HFFc6 (cell line): ENCODE measurements at regions not wholly inside any gene's neighbourhood (a gene's known extent, or its start where the extent isn't known, plus 50 kb on each side); places are given as distances from the start of the nearest gene placed in this dataset.

Source experiments
- DNase-seq: peaks from one replicate; pipeline ENCODE4 v3.0.0-alpha.2; 2018
- H3K27ac Mint-ChIP-seq: 2 replicates; pipeline ENCODE4 v1.8.0; 2020; ENCODE audit warnings: mild to moderate bottlenecking, mixed read lengths
- H3K27me3 Mint-ChIP-seq: 2 replicates; pipeline ENCODE4 v1.8.0; 2021; ENCODE audit warnings: mild to moderate bottlenecking, moderate library complexity, mixed read lengths; ENCODE audit not compliant: insufficient read depth
- H3K36me3 Mint-ChIP-seq: 2 replicates; pipeline ENCODE4 v1.8.0; 2021; ENCODE audit warnings: low read depth, mixed read lengths
- H3K4me1 Mint-ChIP-seq: 2 replicates; pipeline ENCODE4 v1.8.0; 2020; ENCODE audit warnings: low read depth, mixed read lengths
- H3K4me3 Mint-ChIP-seq: 2 replicates; pipeline ENCODE4 v1.8.0; 2020; ENCODE audit warnings: mild to moderate bottlenecking, moderate library complexity, mixed read lengths
- H3K9me3 Mint-ChIP-seq: 2 replicates; pipeline ENCODE4 v1.8.0; 2020; ENCODE audit warnings: mild to moderate bottlenecking, mixed read lengths
- CTCF ChIP-seq: fragments of 200-600 bp; sonication (generic); IDR thresholded peaks from 2 replicates; pipeline ENCODE4 v1.5.0; 2021; ENCODE audit warnings: antibody characterized with exemption, mild to moderate bottlenecking

- Mint-ChIP-seq H3K4me1 (no peaks in the 10 kb centered on the region), H3K27me3 (peaks cover 2% of the 10 kb centered on the region; the same call in 1 of the 2 replicates), H3K9me3 (peaks cover 49% of the 10 kb centered on the region), H3K4me3 (no peak overlapping the region), H3K27ac (no peak overlapping the region), H3K36me3 (peaks cover 8% of the 10 kb centered on the region; the same call in 1 of the 2 replicates)
- DNase-seq, result no peak
- TF ChIP-seq CTCF, result no peak
These were observed 210.4 kb upstream of the C14orf180 start for GRCh38 chr14:104369208-104369607.

- no peak for DNase-seq
- H3K27me3 Mint-ChIP-seq, result peaks cover under 1% of the 10 kb centered on the region; the same call in 1 of the 2 replicates
These were observed 209.2 kb upstream of the C14orf180 start for GRCh38 chr14:104370256-104370870.

GRCh38 chr14:104371031-104371430 is 208.5 kb upstream of the C14orf180 start:
- H3K27me3 Mint-ChIP-seq, result peaks cover 1% of the 10 kb centered on the region; the same call in 1 of the 2 replicates
- no peak for TF ChIP-seq CTCF
- H3K36me3 Mint-ChIP-seq, result peaks cover 8% of the 10 kb centered on the region; the same call in 1 of the 2 replicates
- no peaks in the 10 kb centered on the region for H3K4me1 Mint-ChIP-seq
- no peak overlapping the region for H3K4me3 Mint-ChIP-seq
- no peak overlapping the region for H3K27ac Mint-ChIP-seq
- DNase-seq, result no peak
- H3K9me3 Mint-ChIP-seq, result peaks cover 51% of the 10 kb centered on the region

More at GRCh38 chr14:104370256-104370870, 209.2 kb upstream of the C14orf180 start:
- no peak; the same call in 1 of the 2 replicates for TF ChIP-seq CTCF
- Mint-ChIP-seq H3K36me3 (peaks cover 8% of the 10 kb centered on the region; the same call in 1 of the 2 replicates), H3K4me3 (no peak overlapping the region), H3K4me1 (no peaks in the 10 kb centered on the region), H3K27ac (no peak overlapping the region), H3K9me3 (peaks cover 50% of the 10 kb centered on the region)

- peaks cover 1% of the 10 kb centered on the region; the same call in 1 of the 2 replicates for H3K27me3 Mint-ChIP-seq
- H3K4me3 Mint-ChIP-seq, result no peak overlapping the region
- H3K4me1 Mint-ChIP-seq, result no peaks in the 10 kb centered on the region
These were observed 207.6 kb upstream of the C14orf180 start for GRCh38 chr14:104371917-104372316.

GRCh38 chr14:104372390-104373054 is 207.0 kb upstream of the C14orf180 start:
- Mint-ChIP-seq H3K4me1 (no peaks in the 10 kb centered on the region), H3K27me3 (peaks cover 1% of the 10 kb centered on the region; the same call in 1 of the 2 replicates), H3K36me3 (peaks cover 4% of the 10 kb centered on the region; the same call in 1 of the 2 replicates), H3K27ac (no peak overlapping the region), H3K4me3 (no peak overlapping the region), H3K9me3 (peaks cover 56% of the 10 kb centered on the region)
- no peak for TF ChIP-seq CTCF
- DNase-seq, result no peak

More at GRCh38 chr14:104371917-104372316, 207.6 kb upstream of the C14orf180 start:
- DNase-seq, result no peak
- H3K9me3 Mint-ChIP-seq, result peaks cover 51% of the 10 kb centered on the region
- H3K36me3 Mint-ChIP-seq, result peaks cover 4% of the 10 kb centered on the region; the same call in 1 of the 2 replicates
- TF ChIP-seq CTCF, result no peak
- no peak overlapping the region for H3K27ac Mint-ChIP-seq
